ENCODE measurements at regions not wholly inside any gene's neighbourhood (a gene's known extent, or its start where the extent isn't known, plus 50 kb on each side); places are given as distances from the start of the nearest gene placed in this dataset.

- TF ChIP-seq MAX (IDR thresholded peaks at IDR 0.05) (no peak), CTCF (IDR thresholded peaks at IDR 0.05; ENCODE audit: low read depth, low read length, missing input control) (no peak), RAD21 (IDR thresholded peaks at IDR 0.05) (no peak)
These were observed 278.6 kb upstream of the GNPDA2 start for GRCh38 chr4:45004847-45005565.

Measured in liver (tissue), 3 donors.